ENCODE measurements at regions not wholly inside any gene's neighbourhood (a gene's known extent, or its start where the extent isn't known, plus 50 kb on each side); places are given as distances from the start of the nearest gene placed in this dataset.

DNA sequence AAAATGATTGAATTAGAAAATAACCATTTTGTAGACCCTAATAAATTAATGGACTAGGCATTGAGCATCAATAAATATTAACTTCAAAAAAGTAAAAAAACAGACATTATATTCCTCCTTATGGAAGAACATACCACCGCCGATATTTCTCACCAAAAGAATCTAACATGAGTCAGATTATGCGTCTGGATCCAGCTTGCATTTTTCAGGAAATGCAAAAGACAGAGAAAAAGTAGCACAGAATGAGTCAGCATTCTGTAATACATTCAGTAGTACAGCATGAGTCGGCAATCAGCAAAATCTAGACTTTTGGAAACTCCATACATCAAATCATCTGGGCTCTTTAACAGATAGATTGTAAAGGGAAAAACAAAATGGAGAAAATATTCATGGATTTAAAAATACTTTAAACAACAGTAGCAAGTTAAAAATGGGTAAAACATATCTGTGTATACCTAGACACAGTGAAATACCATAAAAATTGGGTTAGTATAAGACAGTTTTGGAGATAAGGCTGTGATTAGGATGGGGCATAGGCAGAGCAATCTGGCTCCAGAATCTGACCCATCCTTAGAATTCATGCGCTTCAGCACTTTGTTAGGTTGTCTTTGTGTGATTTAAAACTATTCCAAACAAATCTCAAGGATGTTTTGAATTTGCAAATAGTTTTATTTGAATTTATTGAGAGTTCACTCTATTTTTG lies 633.0 kb upstream of the FAM241A start:
- TF ChIP-seq CTCF (IDR thresholded peaks at IDR 0.05): no peak
- H3K27ac ChIP-seq: no peak overlapping the region
- no peak overlapping the region for H3K4me3 ChIP-seq
- DNase-seq (ENCODE audit: low spot score): no peak

DNA sequence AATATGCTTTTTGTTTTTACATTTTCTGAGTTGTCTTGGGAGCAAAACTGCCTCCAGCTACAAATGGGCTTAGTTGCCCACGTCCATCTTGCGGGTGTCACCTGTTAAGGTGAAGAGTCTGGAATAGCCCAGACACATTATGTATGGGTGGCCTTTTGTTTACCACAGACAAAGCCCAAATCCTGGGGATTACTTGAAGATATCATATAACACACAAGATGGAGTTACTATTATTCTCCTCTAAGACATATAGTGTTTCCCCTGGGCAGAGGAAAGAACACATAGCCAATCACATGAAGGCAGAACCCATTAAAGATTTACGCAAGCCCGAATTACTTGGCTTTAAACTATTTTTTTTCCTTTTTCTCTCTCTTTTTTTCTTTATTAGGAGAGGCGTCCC lies 625.6 kb upstream of the FAM241A start:
- H3K4me3 ChIP-seq: no peak overlapping the region
- no peak for DNase-seq (ENCODE audit: low spot score)
- TF ChIP-seq CTCF (IDR thresholded peaks at IDR 0.05): no peak
- H3K27ac ChIP-seq: no peak overlapping the region

DNA sequence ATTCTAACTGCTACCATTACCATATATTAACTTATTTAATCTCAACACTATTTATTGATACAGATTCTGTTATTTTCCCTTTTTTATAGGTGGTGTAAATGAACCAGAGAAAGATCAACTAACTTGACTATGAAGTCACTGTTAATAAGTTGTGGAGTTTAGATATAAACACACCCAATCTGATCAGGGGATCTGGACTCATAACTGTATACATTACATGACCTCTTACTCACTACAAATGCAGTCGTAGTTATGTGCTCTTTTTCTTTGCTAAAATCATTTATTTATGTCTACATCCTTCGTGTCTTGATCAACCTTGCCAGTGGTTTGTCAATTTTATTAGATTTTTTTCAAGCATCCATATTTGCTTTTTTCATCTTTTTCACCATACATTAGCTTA lies 614.8 kb upstream of the FAM241A start:
- TF ChIP-seq CTCF (IDR thresholded peaks at IDR 0.05): no peak

GRCh38 chr4:111535792-111536191 lies 609.5 kb upstream of the FAM241A start:
- no peak for TF ChIP-seq CTCF (IDR thresholded peaks at IDR 0.05)
- DNase-seq (ENCODE audit: low spot score): no peak
- H3K27ac ChIP-seq: no peak overlapping the region
- no peak overlapping the region for H3K4me3 ChIP-seq

More for the DNA sequence above, 614.8 kb upstream of the FAM241A start:
- DNase-seq (ENCODE audit: low spot score): no peak
- no peak overlapping the region for H3K27ac ChIP-seq
- H3K4me3 ChIP-seq: no peak overlapping the region

DNA sequence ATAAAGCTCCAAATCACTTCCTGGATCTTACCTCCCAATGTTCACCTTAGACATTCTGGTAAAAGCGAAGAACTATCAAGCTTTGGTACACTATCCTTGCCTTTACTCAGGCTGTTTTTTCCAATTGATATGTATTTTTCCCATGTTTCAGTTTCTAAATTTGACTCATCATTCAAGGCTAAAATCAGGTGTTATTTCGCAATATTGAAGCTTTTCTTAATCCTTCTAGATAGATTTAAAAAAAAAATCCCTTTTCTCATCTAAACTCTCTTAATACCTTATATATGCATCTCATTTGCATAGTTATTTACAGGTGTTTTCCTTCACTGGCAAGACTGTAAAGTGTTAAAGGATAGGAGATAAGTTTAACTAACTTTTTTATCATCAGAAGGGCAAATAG lies 608.1 kb upstream of the FAM241A start:
- no peak overlapping the region for H3K27ac ChIP-seq
- DNase-seq (ENCODE audit: low spot score): no peak
- TF ChIP-seq CTCF (IDR thresholded peaks at IDR 0.05): no peak
- no peak overlapping the region for H3K4me3 ChIP-seq

DNA sequence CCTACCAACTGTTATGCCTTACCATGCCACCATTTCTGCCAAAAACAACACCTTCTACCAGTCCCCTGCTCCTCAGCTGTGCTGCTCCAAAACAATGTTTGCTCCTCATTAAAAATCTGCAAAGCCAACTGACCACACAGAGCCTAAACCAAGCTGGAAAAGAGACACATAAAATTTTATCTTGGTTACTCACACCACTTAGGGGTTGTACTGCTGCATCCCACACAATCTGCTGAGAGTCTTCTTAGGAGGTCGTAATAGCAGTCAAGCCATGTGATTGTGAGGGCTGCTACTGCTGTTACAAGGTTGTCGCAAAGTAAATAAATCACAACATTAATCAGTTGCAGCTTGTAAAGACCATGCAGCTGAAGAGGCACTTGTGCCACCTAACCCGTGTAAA lies 607.4 kb upstream of the FAM241A start:
- no peak for DNase-seq (ENCODE audit: low spot score)
- TF ChIP-seq CTCF (IDR thresholded peaks at IDR 0.05): no peak
- Histone ChIP-seq H3K27ac (no peak overlapping the region), H3K4me3 (no peak overlapping the region)

- H3K4me3 ChIP-seq: no peak overlapping the region
- no peak for DNase-seq (ENCODE audit: low spot score)
- TF ChIP-seq CTCF (IDR thresholded peaks at IDR 0.05): no peak
- H3K27ac ChIP-seq: no peak overlapping the region
Observed at GRCh38 chr4:111540671-111541070, 604.6 kb upstream of the FAM241A start.
